ENCODE measurements at regions not wholly inside any gene's neighbourhood (a gene's known extent, or its start where the extent isn't known, plus 50 kb on each side); places are given as distances from the start of the nearest gene placed in this dataset.

DNA sequence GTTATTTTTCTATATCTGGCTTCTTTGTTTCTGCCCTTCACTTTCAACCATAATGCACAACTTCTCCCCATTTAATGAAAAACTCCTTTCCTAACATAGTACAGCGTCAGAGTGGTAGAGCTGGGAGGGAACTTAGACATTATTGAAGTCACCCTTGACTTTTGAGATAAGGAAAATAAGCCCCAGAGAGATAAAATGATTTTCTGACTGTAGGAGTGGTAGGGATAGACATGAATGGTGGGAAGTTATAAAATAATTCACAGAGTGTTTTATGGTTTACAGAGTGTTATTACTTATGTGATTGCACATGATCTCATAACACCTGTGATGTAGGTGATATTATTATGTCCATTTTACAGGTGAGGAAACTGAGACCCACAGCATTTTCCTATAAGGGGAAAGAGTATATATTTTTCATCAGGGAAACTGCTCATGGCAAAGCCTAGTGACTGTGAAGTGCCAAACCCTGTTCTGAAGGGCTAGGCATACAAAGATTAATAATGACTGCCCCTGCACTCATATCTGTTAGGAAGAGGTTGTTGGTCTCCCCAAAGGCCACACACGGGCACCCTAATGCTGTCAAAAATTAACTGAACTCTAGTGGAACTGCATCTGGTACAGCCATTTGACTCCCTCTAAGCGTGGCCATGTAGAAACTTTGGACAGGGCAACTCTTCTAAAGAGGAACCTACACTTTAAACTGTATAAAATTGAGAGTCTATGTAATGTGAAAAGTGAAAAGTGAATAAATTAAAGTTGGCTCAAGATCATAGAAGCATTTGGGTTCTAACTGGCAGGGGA is 61.1 kb upstream of the PICALM start:
- H3K4me1 ChIP-seq (ENCODE audit: low read length), result peaks cover 21% of the 10 kb centered on the region

DNA sequence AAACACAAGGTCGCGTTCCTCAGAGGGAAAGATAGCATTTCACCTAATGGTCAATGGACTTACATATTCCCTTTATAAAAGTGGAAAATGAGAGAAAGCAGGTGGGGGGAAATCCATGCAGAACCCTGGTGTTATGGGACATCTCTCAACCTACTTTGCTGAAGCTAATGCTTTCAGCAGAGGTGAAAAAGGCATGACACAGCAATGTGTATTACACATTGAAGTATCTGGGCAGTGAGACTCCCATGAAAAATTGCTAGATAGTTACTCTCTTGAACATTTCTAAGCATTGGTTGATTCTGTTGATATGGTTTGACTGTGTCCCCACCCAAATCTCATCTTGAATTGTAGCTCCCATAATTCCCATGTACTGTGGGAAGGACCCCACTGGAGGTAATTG is 60.0 kb upstream of the PICALM start:
- H3K79me2 ChIP-seq (ENCODE audit: low read length), result no peaks in the 10 kb centered on the region
- no peaks in the 10 kb centered on the region for H3K36me3 ChIP-seq (ENCODE audit: insufficient read depth, low read length)
- no peaks in the 10 kb centered on the region; the same call in 1 of the 2 replicates for H3K27me3 ChIP-seq (ENCODE audit: low read length)
- no peaks in the 10 kb centered on the region for H3K9me3 ChIP-seq (ENCODE audit: low read length)
- H3K27ac ChIP-seq (ENCODE audit: low read length), result no peak overlapping the region
- H3K4me2 ChIP-seq (ENCODE audit: low read depth, low read length, poor library complexity, severe bottlenecking), result no peak overlapping the region
- H2AFZ ChIP-seq (ENCODE audit: low read length), result no peak overlapping the region
- peaks cover 21% of the 10 kb centered on the region for H3K4me1 ChIP-seq (ENCODE audit: low read length)
- H3K4me3 ChIP-seq (ENCODE audit: low read length), result no peak overlapping the region
- no peak overlapping the region for H3K9ac ChIP-seq (ENCODE audit: low read length)
- no peaks in the 10 kb centered on the region for H3K9me2 ChIP-seq (replicated peaks; ENCODE audit: insufficient read depth, low read length)
- DNase-seq, result no peak
- no peaks in the 10 kb centered on the region for H4K20me1 ChIP-seq (ENCODE audit: insufficient read depth, low read depth, low read length)

More for the DNA sequence above, 61.1 kb upstream of the PICALM start:
- Histone ChIP-seq H3K27ac (ENCODE audit: low read length) (no peak overlapping the region), H3K79me2 (ENCODE audit: low read length) (no peaks in the 10 kb centered on the region), H3K9ac (ENCODE audit: low read length) (no peak overlapping the region), H3K4me2 (ENCODE audit: low read depth, low read length, poor library complexity, severe bottlenecking) (no peak overlapping the region), H3K9me3 (ENCODE audit: low read length) (no peaks in the 10 kb centered on the region), H2AFZ (ENCODE audit: low read length) (peak overlapping the region; percentile 11; the same call in 1 of the 2 replicates), H3K9me2 (replicated peaks; ENCODE audit: insufficient read depth, low read length) (no peaks in the 10 kb centered on the region), H4K20me1 (ENCODE audit: insufficient read depth, low read depth, low read length) (no peaks in the 10 kb centered on the region), H3K4me3 (ENCODE audit: low read length) (no peak overlapping the region), H3K36me3 (ENCODE audit: insufficient read depth, low read length) (no peaks in the 10 kb centered on the region), H3K27me3 (ENCODE audit: low read length) (no peaks in the 10 kb centered on the region; the same call in 1 of the 2 replicates)
- peak; percentile 64 for DNase-seq

DNA sequence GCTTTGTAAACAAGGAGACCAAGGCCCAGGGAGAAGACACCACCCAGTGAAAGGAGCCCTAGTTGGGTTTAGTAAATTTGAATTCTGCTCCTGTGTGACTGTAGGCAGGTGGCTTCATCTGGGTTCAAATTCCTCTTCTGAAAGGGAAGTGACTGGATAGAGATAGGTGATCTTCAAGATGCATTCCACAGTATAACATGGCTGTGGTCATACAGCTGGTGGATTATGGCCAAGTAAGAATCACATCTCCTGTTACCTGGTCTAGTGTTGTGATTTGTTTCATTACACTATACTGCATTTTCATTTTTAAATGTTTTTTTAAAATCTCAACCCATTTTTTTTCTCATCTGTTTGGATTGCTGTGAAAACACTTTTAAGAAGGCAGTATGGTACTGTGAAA is 58.0 kb upstream of the PICALM start:
- no peaks in the 10 kb centered on the region; the same call in 1 of the 2 replicates for H3K27me3 ChIP-seq (ENCODE audit: low read length)
- H3K79me2 ChIP-seq (ENCODE audit: low read length), result no peaks in the 10 kb centered on the region
- H4K20me1 ChIP-seq (ENCODE audit: insufficient read depth, low read depth, low read length), result no peaks in the 10 kb centered on the region
- H3K9me3 ChIP-seq (ENCODE audit: low read length), result no peaks in the 10 kb centered on the region
- DNase-seq, result no peak
- no peaks in the 10 kb centered on the region for H3K36me3 ChIP-seq (ENCODE audit: insufficient read depth, low read length)
- H3K9ac ChIP-seq (ENCODE audit: low read length), result no peak overlapping the region
- peaks cover 21% of the 10 kb centered on the region for H3K4me1 ChIP-seq (ENCODE audit: low read length)
- no peaks in the 10 kb centered on the region for H3K9me2 ChIP-seq (replicated peaks; ENCODE audit: insufficient read depth, low read length)
- peak overlapping the region; percentile 4 for H3K4me2 ChIP-seq (ENCODE audit: low read depth, low read length, poor library complexity, severe bottlenecking)
- H3K27ac ChIP-seq (ENCODE audit: low read length), result no peak overlapping the region
- no peak overlapping the region for H3K4me3 ChIP-seq (ENCODE audit: low read length)
- H2AFZ ChIP-seq (ENCODE audit: low read length), result peak overlapping the region; percentile 2; the same call in 1 of the 2 replicates

DNA sequence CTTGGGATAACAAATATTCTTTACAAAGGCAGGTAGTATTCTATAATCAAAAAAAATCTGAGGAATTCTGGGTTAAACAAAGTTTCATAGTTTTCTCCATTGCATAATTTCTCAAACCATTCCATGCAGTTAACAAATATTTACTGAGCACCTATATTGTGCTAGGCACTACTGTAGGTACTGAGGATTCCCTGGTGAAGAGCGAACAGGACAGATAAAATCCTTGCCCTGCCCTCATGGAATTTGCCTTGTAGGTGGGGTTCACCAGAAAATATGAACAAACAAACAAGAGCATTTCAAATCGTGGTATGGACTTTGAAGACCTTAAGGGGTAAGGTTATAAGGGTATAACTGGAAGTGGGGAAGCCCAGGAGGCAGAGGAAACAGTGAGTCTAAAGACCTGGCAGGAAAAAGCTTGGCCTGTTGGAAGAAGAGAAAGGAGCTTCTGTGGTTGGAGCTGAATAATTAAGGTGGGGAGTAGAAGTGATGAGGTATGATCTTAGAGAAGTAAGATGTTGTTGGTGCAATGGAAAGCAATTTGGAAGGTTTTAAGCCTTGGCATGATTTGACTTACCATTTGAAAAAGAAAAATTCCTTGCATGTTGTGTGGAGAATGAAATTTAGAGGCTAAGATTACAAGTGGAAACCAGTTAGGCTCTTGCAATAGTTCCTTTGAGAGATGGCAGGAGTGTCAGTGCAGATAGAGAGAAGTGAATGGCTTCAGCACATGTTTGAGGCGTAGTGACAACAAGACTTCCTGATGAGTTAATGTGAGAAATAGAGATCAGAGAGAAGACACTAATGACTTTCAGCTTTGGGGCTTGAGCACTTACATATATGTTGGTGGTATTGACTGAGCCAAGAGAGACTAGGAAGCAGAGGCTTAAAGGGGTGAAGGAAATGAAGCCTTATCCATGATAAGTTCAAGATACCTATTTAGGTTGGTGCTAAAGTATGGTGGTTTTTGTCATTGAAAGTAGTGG is 55.7 kb upstream of the PICALM start:
- DNase-seq, result no peak
- Histone ChIP-seq H3K9me2 (replicated peaks; ENCODE audit: insufficient read depth, low read length) (no peaks in the 10 kb centered on the region), H3K4me2 (ENCODE audit: low read depth, low read length, poor library complexity, severe bottlenecking) (no peak overlapping the region)

DNA sequence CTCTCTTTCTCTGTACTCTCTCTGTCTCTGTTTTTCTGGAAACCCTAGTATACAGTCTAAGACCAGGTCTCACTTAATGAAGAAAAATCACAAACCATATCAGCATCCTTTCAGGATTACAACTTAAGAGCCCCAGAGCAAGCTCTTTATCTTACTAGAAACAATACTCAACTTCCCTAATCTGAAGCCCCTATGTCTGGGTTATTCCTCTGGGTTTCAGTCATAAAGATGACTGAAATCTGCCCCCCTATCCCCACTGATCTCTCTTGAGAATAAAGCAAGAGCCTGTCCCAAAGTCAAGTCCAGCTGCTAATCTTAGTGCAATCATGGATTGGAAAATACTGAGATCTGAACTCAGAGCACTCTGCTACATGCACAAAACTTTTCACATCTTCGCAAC is 53.9 kb upstream of the PICALM start:
- Histone ChIP-seq H3K9me3 (ENCODE audit: low read length) (no peaks in the 10 kb centered on the region), H3K4me2 (ENCODE audit: low read depth, low read length, poor library complexity, severe bottlenecking) (no peak overlapping the region), H3K4me1 (ENCODE audit: low read length) (peaks cover 13% of the 10 kb centered on the region), H2AFZ (ENCODE audit: low read length) (no peak overlapping the region), H3K79me2 (ENCODE audit: low read length) (no peaks in the 10 kb centered on the region), H3K9me2 (replicated peaks; ENCODE audit: insufficient read depth, low read length) (no peaks in the 10 kb centered on the region), H3K9ac (ENCODE audit: low read length) (no peak overlapping the region), H3K36me3 (ENCODE audit: insufficient read depth, low read length) (no peaks in the 10 kb centered on the region), H3K27me3 (ENCODE audit: low read length) (no peaks in the 10 kb centered on the region), H3K27ac (ENCODE audit: low read length) (no peak overlapping the region), H3K4me3 (ENCODE audit: low read length) (no peak overlapping the region), H4K20me1 (ENCODE audit: insufficient read depth, low read depth, low read length) (no peaks in the 10 kb centered on the region)
- DNase-seq, result no peak

More for the DNA sequence above, 55.7 kb upstream of the PICALM start:
- H3K4me1 ChIP-seq (ENCODE audit: low read length), result peaks cover 13% of the 10 kb centered on the region
- no peak overlapping the region for H3K27ac ChIP-seq (ENCODE audit: low read length)
- H3K79me2 ChIP-seq (ENCODE audit: low read length), result no peaks in the 10 kb centered on the region
- no peak overlapping the region for H3K4me3 ChIP-seq (ENCODE audit: low read length)
- no peaks in the 10 kb centered on the region for H4K20me1 ChIP-seq (ENCODE audit: insufficient read depth, low read depth, low read length)
- no peak overlapping the region for H2AFZ ChIP-seq (ENCODE audit: low read length)
- H3K36me3 ChIP-seq (ENCODE audit: insufficient read depth, low read length), result no peaks in the 10 kb centered on the region
- no peak overlapping the region for H3K9ac ChIP-seq (ENCODE audit: low read length)
- H3K27me3 ChIP-seq (ENCODE audit: low read length), result no peaks in the 10 kb centered on the region; the same call in 1 of the 2 replicates
- no peaks in the 10 kb centered on the region for H3K9me3 ChIP-seq (ENCODE audit: low read length)

DNA sequence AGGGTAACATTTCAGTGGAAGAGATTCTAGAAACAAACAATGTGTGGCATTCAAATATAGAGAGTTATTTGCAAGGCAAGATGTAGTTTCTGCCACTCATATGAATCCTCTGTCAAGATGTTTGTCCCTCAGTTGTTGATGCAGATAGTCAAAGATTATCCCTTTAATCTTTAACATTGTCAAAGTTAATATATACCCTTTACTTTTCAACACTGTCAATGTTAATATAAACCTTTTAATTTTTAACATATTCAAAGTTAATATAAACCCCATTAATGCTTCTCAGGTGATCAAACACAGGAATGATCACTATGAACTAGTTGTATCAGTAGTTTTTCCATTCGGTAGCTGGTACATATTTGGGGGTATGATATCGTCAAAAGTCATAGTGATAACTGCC is 51.9 kb upstream of the PICALM start:
- Histone ChIP-seq H3K9me3 (ENCODE audit: low read length) (no peaks in the 10 kb centered on the region), H3K9ac (ENCODE audit: low read length) (no peak overlapping the region), H3K4me2 (ENCODE audit: low read depth, low read length, poor library complexity, severe bottlenecking) (no peak overlapping the region), H2AFZ (ENCODE audit: low read length) (no peak overlapping the region), H3K36me3 (ENCODE audit: insufficient read depth, low read length) (no peaks in the 10 kb centered on the region), H3K27ac (ENCODE audit: low read length) (no peak overlapping the region), H3K79me2 (ENCODE audit: low read length) (no peaks in the 10 kb centered on the region), H3K27me3 (ENCODE audit: low read length) (no peaks in the 10 kb centered on the region), H3K4me3 (ENCODE audit: low read length) (no peak overlapping the region), H3K9me2 (replicated peaks; ENCODE audit: insufficient read depth, low read length) (no peaks in the 10 kb centered on the region), H3K4me1 (ENCODE audit: low read length) (0 out of 2 replicates have a peak, but pooled peaks cover 3% of the 10 kb centered on the region), H4K20me1 (ENCODE audit: insufficient read depth, low read depth, low read length) (no peaks in the 10 kb centered on the region)
- DNase-seq, result no peak

DNA sequence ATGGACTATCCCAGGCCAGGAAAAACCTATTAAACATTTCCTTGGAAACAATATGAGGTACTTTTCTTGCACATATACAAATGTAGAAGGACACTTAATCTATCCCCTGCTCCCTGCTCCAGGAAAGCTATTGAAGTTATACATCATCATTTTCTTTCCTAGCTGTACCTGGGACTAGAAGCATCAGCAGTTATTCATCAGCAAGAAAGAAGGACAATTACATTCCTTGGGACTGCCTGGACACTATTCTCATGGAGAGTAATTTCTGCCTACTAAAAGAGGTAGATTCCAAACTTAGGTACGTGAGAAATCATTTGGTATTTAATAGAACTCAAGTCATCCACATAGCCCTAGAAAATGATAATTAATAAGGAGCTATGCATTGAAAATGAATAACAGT is 51.0 kb upstream of the PICALM start:
- H2AFZ ChIP-seq (ENCODE audit: low read length), result no peak overlapping the region
- H3K36me3 ChIP-seq (ENCODE audit: insufficient read depth, low read length), result no peaks in the 10 kb centered on the region
- no peaks in the 10 kb centered on the region for H3K9me2 ChIP-seq (replicated peaks; ENCODE audit: insufficient read depth, low read length)
- no peaks in the 10 kb centered on the region for H4K20me1 ChIP-seq (ENCODE audit: insufficient read depth, low read depth, low read length)
- H3K9me3 ChIP-seq (ENCODE audit: low read length), result no peaks in the 10 kb centered on the region
- H3K27ac ChIP-seq (ENCODE audit: low read length), result no peak overlapping the region
- no peak overlapping the region for H3K4me3 ChIP-seq (ENCODE audit: low read length)
- H3K4me2 ChIP-seq (ENCODE audit: low read depth, low read length, poor library complexity, severe bottlenecking), result no peak overlapping the region
- no peak overlapping the region for H3K9ac ChIP-seq (ENCODE audit: low read length)
- H3K4me1 ChIP-seq (ENCODE audit: low read length), result 0 out of 2 replicates have a peak, but pooled peaks cover 3% of the 10 kb centered on the region
- H3K79me2 ChIP-seq (ENCODE audit: low read length), result no peaks in the 10 kb centered on the region
- no peak for DNase-seq
- no peaks in the 10 kb centered on the region for H3K27me3 ChIP-seq (ENCODE audit: low read length)

DNA sequence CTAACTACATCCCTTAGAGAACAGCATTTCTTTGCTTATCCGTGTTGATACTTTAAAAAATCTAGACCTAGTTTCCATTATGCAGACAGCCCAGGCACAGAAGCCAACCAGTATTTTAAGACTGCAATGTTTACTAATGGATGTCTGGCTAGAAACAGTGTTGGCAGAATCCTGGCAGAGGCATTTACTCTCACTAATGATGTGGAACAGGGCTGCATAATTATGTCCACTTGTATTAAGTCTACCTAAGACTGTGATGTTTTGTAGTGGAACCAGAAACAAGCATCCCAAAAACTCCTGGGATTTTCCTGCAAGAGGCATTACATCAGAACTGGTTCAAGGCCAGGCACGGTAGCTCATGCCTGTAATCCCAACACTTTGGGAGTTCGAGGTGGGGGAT is 50.2 kb upstream of the PICALM start:
- Histone ChIP-seq H3K79me2 (ENCODE audit: low read length) (no peaks in the 10 kb centered on the region), H3K27me3 (ENCODE audit: low read length) (no peaks in the 10 kb centered on the region), H2AFZ (ENCODE audit: low read length) (no peak overlapping the region), H3K9me2 (replicated peaks; ENCODE audit: insufficient read depth, low read length) (no peaks in the 10 kb centered on the region), H3K4me2 (ENCODE audit: low read depth, low read length, poor library complexity, severe bottlenecking) (no peak overlapping the region), H3K9me3 (ENCODE audit: low read length) (no peaks in the 10 kb centered on the region), H3K27ac (ENCODE audit: low read length) (no peak overlapping the region), H4K20me1 (ENCODE audit: insufficient read depth, low read depth, low read length) (no peaks in the 10 kb centered on the region), H3K4me3 (ENCODE audit: low read length) (no peak overlapping the region), H3K36me3 (ENCODE audit: insufficient read depth, low read length) (no peaks in the 10 kb centered on the region), H3K9ac (ENCODE audit: low read length) (no peak overlapping the region), H3K4me1 (ENCODE audit: low read length) (0 out of 2 replicates have a peak, but pooled peaks cover 3% of the 10 kb centered on the region)
- DNase-seq, result no peak

Measured in Karpas-422 (cell line).